Neural crest cell (in vitro differentiated cells): ENCODE measurements at regions not wholly inside any gene's neighbourhood (a gene's known extent, or its start where the extent isn't known, plus 50 kb on each side); places are given as distances from the start of the nearest gene placed in this dataset.
A peak's percentile ranks its signal among the peaks of the same experiment; 100 is the strongest.

Source experiments
- DNase-seq: peaks from one replicate; pipeline ENCODE4 v3.0.0; 2021; ENCODE audit warnings: low read depth, mixed read lengths, low spot score
- H3K27ac Mint-ChIP-seq: one replicate; pipeline ENCODE4 v1.8.0; 2021; ENCODE audit warnings: mild to moderate bottlenecking, mixed read lengths; ENCODE audit not compliant: unreplicated experiment
- H3K27me3 Mint-ChIP-seq: 2 replicates; pipeline ENCODE4 v1.8.0; 2021; ENCODE audit warnings: low read depth, mild to moderate bottlenecking, mixed read lengths
- H3K36me3 Mint-ChIP-seq: 2 replicates; pipeline ENCODE4 v1.8.0; 2021; ENCODE audit warnings: low read depth, mild to moderate bottlenecking, mixed read lengths
- H3K4me1 Mint-ChIP-seq: 2 replicates; pipeline ENCODE4 v1.8.0; 2021; ENCODE audit warnings: mixed read lengths
- H3K4me3 Mint-ChIP-seq: one replicate; pipeline ENCODE4 v1.8.0; 2021; ENCODE audit warnings: mild to moderate bottlenecking, mixed read lengths
- H3K9me3 Mint-ChIP-seq: 2 replicates; pipeline ENCODE4 v1.8.0; 2021; ENCODE audit warnings: mixed read lengths
- TF ChIP-seq, protein P1 (sequence below): fragments of 200-600 bp; sonication (generic); conservative IDR thresholded peaks from 2 replicates; pipeline ENCODE4 v1.5.0; 2021; ENCODE audit warnings: antibody characterized with exemption, mild to moderate bottlenecking

DNA sequence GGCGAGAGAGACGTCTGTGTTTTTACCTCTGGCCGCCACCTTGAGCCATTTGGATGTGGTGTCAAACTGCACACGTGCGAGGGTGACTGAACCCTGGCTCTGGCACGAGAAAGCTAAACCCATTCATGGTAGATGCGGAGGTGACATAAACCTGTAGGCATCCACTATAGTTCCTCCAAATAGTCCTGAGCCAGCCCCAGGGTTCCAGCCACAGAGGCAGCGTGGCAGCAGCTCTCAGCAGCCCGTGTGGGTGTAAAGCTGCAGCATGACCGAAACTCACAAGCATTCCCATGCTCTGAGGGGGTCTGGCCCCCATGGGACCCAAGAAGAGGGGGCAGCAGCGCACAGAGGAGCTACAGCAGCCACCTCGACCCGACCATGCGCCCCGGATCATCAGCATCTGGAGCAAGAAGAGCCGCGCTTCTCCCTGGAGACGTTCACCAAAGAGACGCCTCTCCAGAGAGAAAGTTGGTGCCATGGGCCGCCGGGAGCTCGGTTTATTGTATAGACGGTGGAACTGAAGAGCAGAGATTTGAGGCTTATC lies 303.8 kb upstream of the IRX4 start:
- H3K36me3 Mint-ChIP-seq, result no peaks in the 10 kb centered on the region
- no peaks in the 10 kb centered on the region for H3K9me3 Mint-ChIP-seq
- H3K27ac Mint-ChIP-seq, result no peak overlapping the region
- H3K27me3 Mint-ChIP-seq, result peaks cover 3% of the 10 kb centered on the region
- DNase-seq, result no peak
- TF ChIP-seq, protein P1, sequence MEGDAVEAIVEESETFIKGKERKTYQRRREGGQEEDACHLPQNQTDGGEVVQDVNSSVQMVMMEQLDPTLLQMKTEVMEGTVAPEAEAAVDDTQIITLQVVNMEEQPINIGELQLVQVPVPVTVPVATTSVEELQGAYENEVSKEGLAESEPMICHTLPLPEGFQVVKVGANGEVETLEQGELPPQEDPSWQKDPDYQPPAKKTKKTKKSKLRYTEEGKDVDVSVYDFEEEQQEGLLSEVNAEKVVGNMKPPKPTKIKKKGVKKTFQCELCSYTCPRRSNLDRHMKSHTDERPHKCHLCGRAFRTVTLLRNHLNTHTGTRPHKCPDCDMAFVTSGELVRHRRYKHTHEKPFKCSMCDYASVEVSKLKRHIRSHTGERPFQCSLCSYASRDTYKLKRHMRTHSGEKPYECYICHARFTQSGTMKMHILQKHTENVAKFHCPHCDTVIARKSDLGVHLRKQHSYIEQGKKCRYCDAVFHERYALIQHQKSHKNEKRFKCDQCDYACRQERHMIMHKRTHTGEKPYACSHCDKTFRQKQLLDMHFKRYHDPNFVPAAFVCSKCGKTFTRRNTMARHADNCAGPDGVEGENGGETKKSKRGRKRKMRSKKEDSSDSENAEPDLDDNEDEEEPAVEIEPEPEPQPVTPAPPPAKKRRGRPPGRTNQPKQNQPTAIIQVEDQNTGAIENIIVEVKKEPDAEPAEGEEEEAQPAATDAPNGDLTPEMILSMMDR, result no peak
- peaks cover 13% of the 10 kb centered on the region for H3K4me1 Mint-ChIP-seq
- H3K4me3 Mint-ChIP-seq, result no peak overlapping the region

DNA sequence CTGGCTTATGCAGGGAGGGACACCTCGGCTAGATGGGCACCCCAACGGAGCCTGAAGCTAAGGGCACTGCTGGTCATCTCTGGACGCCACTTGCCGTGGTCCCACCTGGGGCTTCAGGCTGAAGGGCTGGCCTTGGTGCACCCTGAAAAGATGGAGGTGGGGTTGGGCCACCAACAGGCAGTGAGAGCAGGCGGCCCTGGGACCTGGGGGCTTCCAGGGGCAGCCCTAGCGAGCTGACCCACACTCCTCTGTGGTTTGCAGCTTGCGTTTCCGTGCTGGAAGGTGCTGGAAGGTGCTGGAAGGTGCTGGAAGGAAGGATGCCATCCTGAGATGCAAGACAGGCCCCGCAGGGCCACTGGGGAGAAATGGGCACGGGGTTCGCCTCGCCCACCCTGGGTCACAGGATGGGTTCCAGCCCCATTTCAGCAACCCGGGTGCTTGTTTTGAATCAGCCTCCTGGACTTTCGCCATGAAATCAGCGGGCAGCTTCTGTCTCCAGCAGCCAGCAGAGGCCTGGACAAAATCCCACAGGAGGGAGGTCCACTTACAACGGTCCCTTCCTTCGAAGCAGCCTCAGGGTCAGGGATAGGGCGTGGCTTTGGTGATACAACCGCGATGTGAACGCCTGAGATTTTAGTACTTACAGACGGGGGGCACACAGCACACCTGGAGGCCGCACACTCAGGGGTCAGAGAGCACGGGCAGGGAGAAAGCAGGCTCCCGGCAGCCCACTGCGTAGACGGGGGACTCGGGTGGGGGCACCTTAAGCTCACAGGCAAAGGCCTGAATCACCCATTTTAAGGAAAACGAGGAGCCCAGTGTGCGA lies 303.1 kb upstream of the IRX4 start:
- no peak for DNase-seq
- H3K9me3 Mint-ChIP-seq, result no peaks in the 10 kb centered on the region
- TF ChIP-seq, protein P1, result no peak

DNA sequence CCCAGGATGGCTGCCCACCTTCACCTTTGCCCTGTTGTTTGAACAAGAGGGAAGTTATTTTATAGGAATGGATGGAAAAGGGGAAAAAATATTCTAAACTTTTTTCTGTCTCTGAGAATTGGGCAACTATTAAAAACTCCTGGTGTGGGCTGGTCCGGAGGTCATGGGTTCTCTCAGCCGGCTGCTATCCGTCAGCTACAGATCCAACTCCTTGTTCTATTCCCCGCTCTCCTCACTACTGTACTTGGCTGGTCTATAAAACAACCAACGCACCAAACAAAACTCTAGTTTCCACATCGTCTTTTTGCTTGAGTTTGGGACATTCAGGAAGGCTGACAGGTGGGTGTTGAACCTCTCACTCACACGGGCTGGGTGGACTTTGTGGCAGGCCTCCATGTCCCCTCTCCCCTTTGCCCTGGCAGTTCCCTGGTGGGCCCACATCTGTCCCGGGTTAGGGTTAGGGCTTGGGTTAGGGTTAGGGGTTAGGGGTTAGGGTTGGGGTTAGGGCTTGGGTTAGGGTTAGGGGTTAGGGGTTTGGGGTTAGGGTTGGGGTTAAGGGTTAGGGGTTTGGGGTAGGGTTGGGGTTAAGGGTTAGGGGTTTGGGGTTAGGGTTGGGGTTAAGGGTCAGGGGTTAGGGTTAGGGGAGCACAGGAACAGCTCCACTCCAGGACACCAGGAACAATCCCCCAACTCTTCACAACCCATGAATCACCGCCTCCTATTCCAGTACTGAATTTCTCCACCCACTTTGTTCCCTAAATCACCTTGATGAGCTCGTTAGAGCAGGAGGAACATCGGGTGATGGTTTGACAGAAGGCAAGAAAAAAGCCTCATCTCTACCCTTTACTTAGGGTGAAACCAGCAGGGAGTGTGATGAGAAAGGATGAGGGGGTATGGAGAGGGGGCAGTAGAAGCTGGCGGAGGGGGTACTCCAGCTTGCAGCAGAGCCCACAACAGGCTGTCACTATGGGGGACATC lies 302.1 kb upstream of the IRX4 start:
- Mint-ChIP-seq H3K4me3 (no peak overlapping the region), H3K27ac (no peak overlapping the region), H3K27me3 (peaks cover 3% of the 10 kb centered on the region), H3K9me3 (no peaks in the 10 kb centered on the region), H3K36me3 (no peaks in the 10 kb centered on the region), H3K4me1 (peaks cover 13% of the 10 kb centered on the region)
- TF ChIP-seq, protein P1, result no peak
- no peak for DNase-seq

More for the DNA sequence above, 303.1 kb upstream of the IRX4 start:
- Mint-ChIP-seq H3K4me3 (no peak overlapping the region), H3K27me3 (peaks cover 3% of the 10 kb centered on the region), H3K27ac (no peak overlapping the region), H3K36me3 (no peaks in the 10 kb centered on the region), H3K4me1 (peaks cover 13% of the 10 kb centered on the region)

DNA sequence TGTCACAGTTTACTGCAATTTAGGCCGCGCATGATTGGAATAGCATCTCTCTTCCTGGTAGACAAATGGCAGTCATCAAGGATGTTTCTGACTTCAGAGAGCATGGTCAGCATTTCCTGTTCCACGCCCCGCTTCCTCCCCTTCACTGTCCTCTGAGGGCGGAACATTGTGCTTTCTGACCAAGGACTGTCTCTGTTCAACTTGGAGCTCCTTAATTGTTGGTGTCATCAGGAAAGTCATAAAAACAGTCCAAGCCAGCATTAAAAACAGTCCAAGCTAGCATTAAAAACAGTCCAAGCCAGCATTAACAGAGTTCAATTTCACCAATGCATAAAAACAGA lies 301.3 kb upstream of the IRX4 start:
- TF ChIP-seq, protein P1, result no peak
- Mint-ChIP-seq H3K27me3 (peaks cover 1% of the 10 kb centered on the region), H3K4me1 (peaks cover 13% of the 10 kb centered on the region), H3K4me3 (no peak overlapping the region), H3K27ac (peak overlapping the region; percentile 39), H3K36me3 (no peaks in the 10 kb centered on the region), H3K9me3 (no peaks in the 10 kb centered on the region)
- DNase-seq, result no peak

DNA sequence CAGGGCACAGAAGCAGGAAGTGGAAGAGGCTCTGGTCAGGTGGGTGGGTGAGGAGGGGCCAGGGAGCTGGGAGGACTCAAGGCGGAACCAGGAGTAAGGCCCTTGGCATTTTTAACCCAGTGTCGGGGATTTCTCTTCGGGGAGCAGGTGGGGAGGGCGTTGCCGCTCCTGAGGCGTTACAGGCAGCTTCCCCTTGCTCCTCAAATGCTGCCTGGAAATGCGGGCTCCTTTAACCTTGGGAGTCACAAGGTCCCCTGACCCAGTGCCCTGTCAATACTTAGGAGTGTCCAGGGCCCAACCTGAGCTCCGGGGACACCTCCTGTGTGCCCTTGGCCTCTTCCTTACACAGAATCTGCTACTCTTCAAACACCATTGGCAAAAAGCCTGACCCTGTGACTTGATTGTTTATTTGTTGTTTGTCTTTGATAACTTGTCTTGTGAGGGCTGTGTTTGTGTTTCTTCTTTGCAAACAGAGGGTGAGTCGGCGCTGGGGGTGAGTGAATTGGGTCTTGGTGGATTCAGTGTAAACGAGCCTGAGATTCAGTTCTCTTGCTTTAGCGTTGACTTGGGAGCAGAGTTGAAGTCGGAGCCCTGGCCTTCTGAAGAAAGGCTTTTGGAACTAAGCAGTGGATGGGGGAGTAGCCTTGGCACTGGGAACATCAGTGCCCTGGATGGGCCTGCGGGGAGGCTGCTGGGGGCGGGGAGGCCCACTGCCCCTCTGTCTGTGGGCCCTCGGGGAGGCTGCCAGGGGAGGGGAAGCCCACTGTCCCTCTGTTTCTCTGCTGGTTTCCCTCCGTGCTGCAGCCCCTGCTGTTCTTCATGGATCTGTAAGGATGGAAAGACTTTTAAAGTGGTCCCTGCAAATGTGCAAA lies 300.7 kb upstream of the IRX4 start:
- no peak for DNase-seq
- peak overlapping the region; percentile 39 for H3K27ac Mint-ChIP-seq
- no peak overlapping the region for H3K4me3 Mint-ChIP-seq
- no peaks in the 10 kb centered on the region for H3K36me3 Mint-ChIP-seq
- peaks cover 13% of the 10 kb centered on the region for H3K4me1 Mint-ChIP-seq
- TF ChIP-seq, protein P1, result no peak
- H3K9me3 Mint-ChIP-seq, result no peaks in the 10 kb centered on the region
- H3K27me3 Mint-ChIP-seq, result no peaks in the 10 kb centered on the region
